ENCODE measurements at regions not wholly inside any gene's neighbourhood (a gene's known extent, or its start where the extent isn't known, plus 50 kb on each side); places are given as distances from the start of the nearest gene placed in this dataset.

DNA sequence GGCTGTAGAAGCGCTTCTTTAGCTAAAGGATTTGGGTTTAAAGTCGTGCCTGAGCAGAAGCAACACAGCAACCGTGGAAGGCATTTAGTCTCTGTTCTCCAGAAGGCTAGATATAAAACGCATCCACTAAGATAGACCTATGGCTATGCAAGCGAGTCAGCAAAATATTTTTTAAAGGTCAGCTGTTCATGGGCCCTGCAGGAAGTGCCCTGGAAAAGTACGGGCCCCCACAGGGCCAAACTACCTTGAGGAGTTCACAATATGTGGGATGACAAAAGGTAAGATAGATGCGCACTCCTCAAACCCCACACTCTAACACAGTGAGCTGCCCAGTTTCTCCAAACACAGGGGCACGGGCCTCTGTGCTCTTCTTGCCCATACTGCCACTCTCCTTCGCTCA, 261.6 kb downstream of the VPS13C start:
- no peaks in the 10 kb centered on the region for H3K4me1 Mint-ChIP-seq (ENCODE audit: low read depth)
- no peak overlapping the region for H3K4me3 Mint-ChIP-seq
- H3K9me3 Mint-ChIP-seq (ENCODE audit: low read depth) = peaks cover under 1% of the 10 kb centered on the region
- H3K36me3 Mint-ChIP-seq = no peaks in the 10 kb centered on the region
- no peak overlapping the region for H3K27ac Mint-ChIP-seq
- peaks cover 14% of the 10 kb centered on the region for H3K27me3 Mint-ChIP-seq

GRCh38 chr15:61796056-61796455, 264.2 kb downstream of the VPS13C start:
- Mint-ChIP-seq H3K4me1 (ENCODE audit: low read depth) (no peaks in the 10 kb centered on the region), H3K27ac (no peak overlapping the region), H3K9me3 (ENCODE audit: low read depth) (peaks cover 4% of the 10 kb centered on the region), H3K36me3 (no peaks in the 10 kb centered on the region), H3K27me3 (peaks cover 18% of the 10 kb centered on the region), H3K4me3 (no peak overlapping the region)

DNA sequence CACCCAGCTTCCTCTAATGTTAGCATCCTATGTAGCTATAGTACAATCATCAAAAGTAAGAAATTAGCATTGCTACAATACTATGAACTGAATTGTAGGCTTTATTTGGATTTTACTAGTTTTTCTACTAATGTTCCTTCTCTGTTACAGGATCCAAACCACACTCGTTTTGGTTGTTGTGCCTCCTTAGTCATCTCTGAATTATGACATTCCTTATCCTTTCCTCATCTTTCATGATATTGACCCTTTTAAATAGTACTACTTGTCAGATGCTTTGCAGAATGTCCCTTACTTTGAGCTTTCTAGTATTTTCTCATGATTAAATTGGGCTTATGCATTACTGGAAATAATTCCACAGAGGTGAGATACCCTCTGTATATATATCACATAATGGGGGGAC, 265.4 kb downstream of the VPS13C start:
- H3K4me1 Mint-ChIP-seq (ENCODE audit: low read depth) = no peaks in the 10 kb centered on the region
- no peaks in the 10 kb centered on the region for H3K36me3 Mint-ChIP-seq
- H3K9me3 Mint-ChIP-seq (ENCODE audit: low read depth) = peaks cover 4% of the 10 kb centered on the region
- peaks cover 18% of the 10 kb centered on the region for H3K27me3 Mint-ChIP-seq
- H3K4me3 Mint-ChIP-seq = no peak overlapping the region
- no peak overlapping the region for H3K27ac Mint-ChIP-seq

GRCh38 chr15:61794276-61794675, 266.0 kb downstream of the VPS13C start:
- Mint-ChIP-seq H3K27ac (no peak overlapping the region), H3K27me3 (peaks cover 18% of the 10 kb centered on the region)

GRCh38 chr15:61784734-61785133, 275.5 kb downstream of the VPS13C start:
- Mint-ChIP-seq H3K27me3 (peaks cover 9% of the 10 kb centered on the region), H3K36me3 (no peaks in the 10 kb centered on the region), H3K4me1 (ENCODE audit: low read depth) (no peaks in the 10 kb centered on the region), H3K9me3 (ENCODE audit: low read depth) (peaks cover 8% of the 10 kb centered on the region), H3K27ac (no peak overlapping the region), H3K4me3 (no peak overlapping the region)

More at GRCh38 chr15:61794276-61794675, 266.0 kb downstream of the VPS13C start:
- peaks cover 4% of the 10 kb centered on the region for H3K9me3 Mint-ChIP-seq (ENCODE audit: low read depth)
- no peak overlapping the region for H3K4me3 Mint-ChIP-seq
- no peaks in the 10 kb centered on the region for H3K36me3 Mint-ChIP-seq
- H3K4me1 Mint-ChIP-seq (ENCODE audit: low read depth) = no peaks in the 10 kb centered on the region

DNA sequence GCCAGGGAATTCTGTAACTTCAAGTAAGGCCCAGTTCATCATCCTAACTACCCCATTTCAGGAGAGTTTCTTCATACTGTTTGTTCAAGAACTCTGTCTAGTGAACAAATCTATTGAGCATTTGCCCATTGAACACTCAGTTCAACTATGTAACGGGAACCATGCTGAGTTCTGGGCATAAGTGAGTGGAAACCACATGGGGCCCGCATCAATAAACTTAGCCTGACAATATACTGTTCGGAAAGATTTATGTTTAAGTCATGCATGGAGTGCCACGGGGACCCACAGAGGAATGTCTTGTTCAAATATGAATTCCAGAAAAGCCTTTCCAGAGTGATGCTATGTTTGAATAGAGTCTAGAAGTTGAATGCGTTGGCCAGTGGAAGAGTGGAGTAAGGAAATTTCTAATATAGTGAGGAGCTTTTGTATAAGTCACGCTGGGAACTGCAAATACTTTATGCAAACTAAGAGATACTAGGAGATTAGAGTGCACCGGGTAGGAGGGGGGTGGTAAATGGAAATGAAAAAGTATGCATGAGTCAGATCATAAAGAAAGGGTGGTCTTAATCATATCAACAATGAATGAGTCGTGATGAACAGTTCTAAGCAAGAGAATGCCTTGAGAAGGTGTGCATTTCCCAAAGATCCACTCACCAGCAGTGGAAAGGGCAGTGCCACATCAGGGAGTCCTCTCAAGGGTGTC, 279.8 kb downstream of the VPS13C start:
- no peaks in the 10 kb centered on the region for H3K9me3 Mint-ChIP-seq (ENCODE audit: low read depth)
- no peaks in the 10 kb centered on the region for H3K4me1 Mint-ChIP-seq (ENCODE audit: low read depth)
- no peak overlapping the region for H3K4me3 Mint-ChIP-seq
- H3K27me3 Mint-ChIP-seq = peaks cover 12% of the 10 kb centered on the region
- H3K27ac Mint-ChIP-seq = no peak overlapping the region
- H3K36me3 Mint-ChIP-seq = no peaks in the 10 kb centered on the region

DNA sequence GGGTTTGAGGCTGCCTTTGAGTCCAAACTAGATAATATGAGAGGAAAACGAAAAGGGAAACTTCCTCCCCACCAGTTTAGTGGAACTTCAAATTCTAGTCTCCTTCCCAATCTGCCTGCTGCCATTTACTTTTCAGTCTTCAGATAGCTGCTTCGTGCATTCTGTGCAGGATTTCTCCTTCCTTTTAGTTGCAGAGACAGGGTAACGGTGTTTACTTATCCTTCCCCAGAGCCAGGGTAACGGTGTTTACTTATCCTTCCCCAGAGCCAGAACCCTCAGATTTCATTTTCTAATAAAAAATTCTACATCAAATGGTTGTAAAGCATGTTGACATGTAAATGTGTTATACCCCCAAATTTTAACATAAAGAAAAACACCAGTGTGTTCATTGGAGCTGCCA, 282.6 kb downstream of the VPS13C start:
- Mint-ChIP-seq H3K27ac (no peak overlapping the region), H3K27me3 (peaks cover 12% of the 10 kb centered on the region), H3K4me3 (no peak overlapping the region), H3K9me3 (ENCODE audit: low read depth) (peaks cover 4% of the 10 kb centered on the region), H3K4me1 (ENCODE audit: low read depth) (no peaks in the 10 kb centered on the region), H3K36me3 (no peaks in the 10 kb centered on the region)

GRCh38 chr15:61769557-61769956, 290.7 kb downstream of the VPS13C start:
- Mint-ChIP-seq H3K9me3 (ENCODE audit: low read depth) (peaks cover 9% of the 10 kb centered on the region), H3K27ac (no peak overlapping the region), H3K27me3 (peaks cover 21% of the 10 kb centered on the region), H3K4me3 (no peak overlapping the region), H3K36me3 (no peaks in the 10 kb centered on the region), H3K4me1 (ENCODE audit: low read depth) (no peaks in the 10 kb centered on the region)

DNA sequence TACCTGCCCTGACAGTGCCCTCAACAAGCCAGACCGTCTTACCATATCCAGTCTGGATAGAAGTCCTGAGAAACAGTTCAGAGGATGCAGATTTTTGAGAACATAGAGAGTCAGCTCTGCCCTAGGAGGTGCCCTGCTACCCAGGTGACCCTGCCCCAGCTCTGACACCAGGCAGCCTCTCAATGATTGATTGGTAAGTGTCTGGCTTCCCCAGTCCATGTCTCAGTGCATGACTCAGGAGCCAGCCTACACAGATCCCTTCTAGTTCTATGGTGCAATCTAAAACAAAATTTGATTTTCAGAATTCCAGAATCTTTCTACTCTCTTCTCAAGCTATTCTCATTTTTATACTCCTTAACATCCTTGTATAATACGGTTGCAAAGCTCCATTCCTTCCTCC, 292.1 kb downstream of the VPS13C start:
- H3K36me3 Mint-ChIP-seq = no peaks in the 10 kb centered on the region
- H3K4me3 Mint-ChIP-seq = no peak overlapping the region
- H3K27ac Mint-ChIP-seq = no peak overlapping the region
- H3K27me3 Mint-ChIP-seq = peaks cover 29% of the 10 kb centered on the region
- H3K9me3 Mint-ChIP-seq (ENCODE audit: low read depth) = peaks cover 6% of the 10 kb centered on the region
- no peaks in the 10 kb centered on the region for H3K4me1 Mint-ChIP-seq (ENCODE audit: low read depth)

GRCh38 chr15:61764981-61765380, 295.3 kb downstream of the VPS13C start:
- no peak overlapping the region for H3K4me3 Mint-ChIP-seq
- no peaks in the 10 kb centered on the region for H3K36me3 Mint-ChIP-seq
- peaks cover 39% of the 10 kb centered on the region for H3K27me3 Mint-ChIP-seq
- no peaks in the 10 kb centered on the region for H3K4me1 Mint-ChIP-seq (ENCODE audit: low read depth)
- H3K27ac Mint-ChIP-seq = no peak overlapping the region
- no peaks in the 10 kb centered on the region for H3K9me3 Mint-ChIP-seq (ENCODE audit: low read depth)

DNA sequence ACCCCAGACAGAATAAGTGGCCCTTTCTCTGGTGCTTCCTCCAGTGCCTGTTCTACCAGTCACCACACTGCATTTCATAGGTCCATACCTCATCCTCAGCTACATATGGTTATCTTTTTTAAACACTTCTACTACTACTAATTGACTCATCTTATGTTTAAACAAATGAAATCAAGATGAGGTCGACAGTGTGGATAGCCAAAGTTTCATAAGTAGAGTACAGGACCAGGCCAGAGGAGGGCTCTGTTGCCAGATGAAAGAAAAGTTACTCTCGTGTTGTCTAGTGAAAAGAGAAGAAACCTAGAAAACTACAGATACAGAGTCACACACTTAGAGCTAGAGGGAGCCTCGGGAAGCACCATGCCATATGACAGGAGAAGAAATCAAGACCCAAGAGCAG, 296.1 kb downstream of the VPS13C start:
- H3K27me3 Mint-ChIP-seq = peaks cover 38% of the 10 kb centered on the region
- no peaks in the 10 kb centered on the region for H3K36me3 Mint-ChIP-seq
- no peaks in the 10 kb centered on the region for H3K9me3 Mint-ChIP-seq (ENCODE audit: low read depth)
- no peak overlapping the region for H3K4me3 Mint-ChIP-seq
- no peaks in the 10 kb centered on the region for H3K4me1 Mint-ChIP-seq (ENCODE audit: low read depth)
- no peak overlapping the region for H3K27ac Mint-ChIP-seq

GRCh38 chr15:61762676-61763075, 297.6 kb downstream of the VPS13C start:
- no peak overlapping the region for H3K4me3 Mint-ChIP-seq
- no peaks in the 10 kb centered on the region for H3K9me3 Mint-ChIP-seq (ENCODE audit: low read depth)
- H3K4me1 Mint-ChIP-seq (ENCODE audit: low read depth) = no peaks in the 10 kb centered on the region
- peaks cover 35% of the 10 kb centered on the region for H3K27me3 Mint-ChIP-seq
- H3K36me3 Mint-ChIP-seq = no peaks in the 10 kb centered on the region
- H3K27ac Mint-ChIP-seq = no peak overlapping the region

- H3K27me3 Mint-ChIP-seq = peaks cover 23% of the 10 kb centered on the region
- H3K27ac Mint-ChIP-seq = no peak overlapping the region
- H3K4me3 Mint-ChIP-seq = no peak overlapping the region
- H3K9me3 Mint-ChIP-seq (ENCODE audit: low read depth) = no peaks in the 10 kb centered on the region
- no peaks in the 10 kb centered on the region for H3K36me3 Mint-ChIP-seq
- no peaks in the 10 kb centered on the region for H3K4me1 Mint-ChIP-seq (ENCODE audit: low read depth)
These were observed 300.6 kb downstream of the VPS13C start for GRCh38 chr15:61759639-61760038.

- Mint-ChIP-seq H3K9me3 (ENCODE audit: low read depth) (no peaks in the 10 kb centered on the region), H3K36me3 (no peaks in the 10 kb centered on the region), H3K4me3 (no peak overlapping the region), H3K4me1 (ENCODE audit: low read depth) (no peaks in the 10 kb centered on the region), H3K27me3 (peaks cover 8% of the 10 kb centered on the region), H3K27ac (no peak overlapping the region)
These were observed 304.0 kb downstream of the VPS13C start for GRCh38 chr15:61756071-61756820.

GRCh38 chr15:61755467-61755866, 304.8 kb downstream of the VPS13C start:
- Mint-ChIP-seq H3K9me3 (ENCODE audit: low read depth) (no peaks in the 10 kb centered on the region), H3K27ac (no peak overlapping the region), H3K4me1 (ENCODE audit: low read depth) (no peaks in the 10 kb centered on the region), H3K27me3 (peaks cover 6% of the 10 kb centered on the region), H3K4me3 (no peak overlapping the region), H3K36me3 (no peaks in the 10 kb centered on the region)

All from activated naive CD8-positive, alpha-beta T cell (primary cell).